IMR-90 (cell line): ENCODE measurements at regions not wholly inside any gene's neighbourhood (a gene's known extent, or its start where the extent isn't known, plus 50 kb on each side); places are given as distances from the start of the nearest gene placed in this dataset.
A peak's percentile ranks its signal among the peaks of the same experiment; 100 is the strongest.

Source experiments
- ATAC-seq: fragments of 200-7000 bp; cut with Tn5 transposase; 2 replicates; pipeline ENCODE4 v1.9.1; 2020; ENCODE audit warnings: low read depth, mild to moderate bottlenecking, moderate library complexity
- BruUV-seq: library from RNA; stranded (reverse); fragments of 400-500 nt; replicated peaks from 2 replicates; lab custom pipeline; 2021; lab: Mats Ljungman, UMichigan
- CTCF ChIA-PET: fragments of 300-600 bp; formaldehyde crosslinking; extraction: SDS; loops from one replicate; lab custom pipeline; 2021; ENCODE audit warnings: antibody characterized with exemption; lab: Yijun Ruan, JAX
- POLR2A ChIA-PET: fragments of 300-600 bp; sonication (Branson Sonifier 250); formaldehyde crosslinking; loops from one replicate; lab custom pipeline; 2022; ENCODE audit warnings: antibody characterized with exemption; ENCODE audit not compliant: unreplicated experiment; lab: Charles Lee
- DNase-seq: peaks from one replicate; pipeline ENCODE4 v3.0.0; 2013
- H2AFZ ChIP-seq: replicated peaks from 2 replicates; pipeline ENCODE3; 2013; ENCODE audit warnings: low read length, mild to moderate bottlenecking; ENCODE audit not compliant: poor library complexity
- H2AK5ac ChIP-seq: 2 replicates; pipeline ENCODE4 v1.6.1; 2013; ENCODE audit warnings: low read depth, low read length, inconsistent platforms
- H2AK9ac ChIP-seq: replicated peaks from 2 replicates; pipeline ENCODE3; 2013; ENCODE audit warnings: mild to moderate bottlenecking, low read depth, low read length, moderate library complexity; ENCODE audit not compliant: poor library complexity
- H2BK120ac ChIP-seq: 2 replicates; pipeline ENCODE4 v1.6.1; 2013; ENCODE audit warnings: low read depth, low read length, inconsistent platforms
- H2BK15ac ChIP-seq: 3 replicates; pipeline ENCODE4 v1.6.1; 2013; ENCODE audit warnings: low read depth, low read length, inconsistent platforms
- H2BK20ac ChIP-seq: 2 replicates; pipeline ENCODE4 v1.6.1; 2013; ENCODE audit warnings: low read depth, mild to moderate bottlenecking, inconsistent platforms, low read length, moderate library complexity
- H2BK5ac ChIP-seq: 2 replicates; pipeline ENCODE4 v1.6.1; 2013; ENCODE audit warnings: mild to moderate bottlenecking, low read depth, low read length, inconsistent platforms; ENCODE audit not compliant: poor library complexity, severe bottlenecking
- H3K14ac ChIP-seq: replicated peaks from 2 replicates; pipeline ENCODE4 v1.6.1; 2013; ENCODE audit warnings: low read depth, low read length, inconsistent platforms
- H3K18ac ChIP-seq: 2 replicates; pipeline ENCODE4 v1.6.1; 2013; ENCODE audit warnings: low read depth, low read length, control low read depth
- H3K23ac ChIP-seq: 2 replicates; pipeline ENCODE4 v1.6.1; 2013; ENCODE audit warnings: low read depth, low read length, inconsistent platforms
- H3K27ac ChIP-seq: 2 replicates; pipeline ENCODE4 v1.5.1; 2013; ENCODE audit warnings: mild to moderate bottlenecking, control low read depth, low read length; ENCODE audit not compliant: insufficient read depth
- H3K27me3 ChIP-seq: 2 replicates; pipeline ENCODE4 v1.6.1; 2013; ENCODE audit warnings: low read length; ENCODE audit not compliant: control insufficient read depth, insufficient read depth
- H3K36me3 ChIP-seq: 2 replicates; pipeline ENCODE4 v1.6.1; 2013; ENCODE audit warnings: low read length, mixed read lengths; ENCODE audit not compliant: control insufficient read depth, insufficient read depth
- H3K4ac ChIP-seq: 2 replicates; pipeline ENCODE4 v1.6.1; 2013; ENCODE audit warnings: low read depth, low read length, inconsistent platforms
- H3K4me1 ChIP-seq: 2 replicates; pipeline ENCODE4 v1.6.1; 2013; ENCODE audit warnings: low read length, mixed read lengths; ENCODE audit not compliant: control insufficient read depth, insufficient read depth
- H3K4me2 ChIP-seq: 2 replicates; pipeline ENCODE4 v1.6.1; 2013; ENCODE audit warnings: low read depth, mild to moderate bottlenecking, control low read depth, low read length, moderate library complexity
- H3K4me3 ChIP-seq: 2 replicates; pipeline ENCODE4 v1.5.1; 2013; ENCODE audit warnings: low read depth, mild to moderate bottlenecking, control low read depth, low read length, moderate library complexity; ENCODE audit not compliant: insufficient read depth
- H3K56ac ChIP-seq: 2 replicates; pipeline ENCODE4 v1.6.1; 2013; ENCODE audit warnings: low read length, inconsistent platforms; ENCODE audit not compliant: insufficient read depth; ENCODE audit errors: extremely low read depth
- H3K79me1 ChIP-seq, 2 experiments: 2 replicates each; pipeline ENCODE4 v1.6.1; 2013; ENCODE audit warnings: low read length in 2 of 2, inconsistent platforms in 1 of 2, low read depth in 1 of 2
- H3K9ac ChIP-seq: 2 replicates; pipeline ENCODE4 v1.6.1; 2013; ENCODE audit warnings: low read depth, low read length, control low read depth
- H3K9me1 ChIP-seq: 2 replicates; pipeline ENCODE4 v1.6.1; 2013; ENCODE audit warnings: low read length, inconsistent platforms; ENCODE audit not compliant: insufficient read depth
- H3K9me3 ChIP-seq: 2 replicates; pipeline ENCODE4 v1.6.1; 2013; ENCODE audit warnings: low read length; ENCODE audit not compliant: control insufficient read depth, insufficient read depth
- H4K20me1 ChIP-seq: 2 replicates; pipeline ENCODE4 v1.6.1; 2013; ENCODE audit warnings: low read length, inconsistent platforms; ENCODE audit not compliant: insufficient read depth
- H4K5ac ChIP-seq: 2 replicates; pipeline ENCODE4 v1.6.1; 2013; ENCODE audit warnings: mild to moderate bottlenecking, low read depth, low read length, control low read depth
- H4K8ac ChIP-seq, 2 experiments: 2 replicates each; pipeline ENCODE4 v1.6.1; 2013; ENCODE audit warnings: low read depth in 2 of 2, low read length in 2 of 2, control low read depth in 1 of 2, inconsistent platforms in 1 of 2
- H4K91ac ChIP-seq: 2 replicates; pipeline ENCODE4 v1.6.1; 2013; ENCODE audit warnings: low read depth, low read length, inconsistent platforms; ENCODE audit not compliant: insufficient read depth
- BHLHE40 ChIP-seq: fragments of 150-350 bp; IDR thresholded peaks from 2 replicates; pipeline ENCODE4 v1.6.1; 2016; ENCODE audit warnings: mild to moderate bottlenecking, low read depth, low read length
- CEBPB ChIP-seq: IDR thresholded peaks from 2 replicates; pipeline ENCODE4 v1.6.1; 2012; ENCODE audit warnings: low read depth, low read length, improper control_type of control experiment
- CHD1 ChIP-seq: IDR thresholded peaks from 2 replicates; pipeline ENCODE4 v1.6.1; 2012; ENCODE audit warnings: low read depth, low read length, improper control_type of control experiment
- CTCF ChIP-seq: conservative IDR thresholded peaks from 2 replicates; pipeline ENCODE4 v1.5.1; 2012; ENCODE audit warnings: mild to moderate bottlenecking, low read depth, low read length, improper control_type of control experiment
- ELK1 ChIP-seq: fragments of 150-350 bp; IDR thresholded peaks from 2 replicates; pipeline ENCODE4 v1.6.1; 2016; ENCODE audit warnings: low read depth, mild to moderate bottlenecking, low read length, moderate library complexity, borderline replicate concordance
- FOS ChIP-seq: fragments of 150-350 bp; IDR thresholded peaks from 2 replicates; pipeline ENCODE4 v1.6.1; 2016; ENCODE audit warnings: low read depth, low read length
- MAFK ChIP-seq: IDR thresholded peaks from 2 replicates; pipeline ENCODE4 v1.6.1; 2012; ENCODE audit warnings: low read depth, low read length, improper control_type of control experiment
- MAZ ChIP-seq: IDR thresholded peaks from 2 replicates; pipeline ENCODE4 v1.6.1; 2012; ENCODE audit warnings: low read depth, mild to moderate bottlenecking, low read length, improper control_type of control experiment, moderate library complexity, borderline replicate concordance
- MXI1 ChIP-seq: IDR thresholded peaks from 2 replicates; pipeline ENCODE4 v1.6.1; 2012; ENCODE audit warnings: low read depth, mild to moderate bottlenecking, low read length, moderate library complexity, borderline replicate concordance
- NFE2L2 ChIP-seq: fragments of 150-350 bp; IDR thresholded peaks from 2 replicates; pipeline ENCODE4 v1.6.1; 2016; ENCODE audit warnings: low read depth, mild to moderate bottlenecking, low read length
- POLR2A ChIP-seq: IDR thresholded peaks from 2 replicates; pipeline ENCODE4 v1.6.1; 2012; ENCODE audit warnings: mild to moderate bottlenecking, low read depth, low read length
- RAD21 ChIP-seq: IDR thresholded peaks from 2 replicates; pipeline ENCODE4 v1.6.1; 2012; ENCODE audit warnings: low read length, improper control_type of control experiment
- RCOR1 ChIP-seq: IDR thresholded peaks from 2 replicates; pipeline ENCODE4 v1.6.1; 2012; ENCODE audit warnings: mild to moderate bottlenecking, low read length, improper control_type of control experiment; ENCODE audit not compliant: insufficient replicate concordance
- RFX5 ChIP-seq: IDR thresholded peaks from 2 replicates; pipeline ENCODE4 v1.8.0; 2012; ENCODE audit warnings: low read depth, mild to moderate bottlenecking, low read length, moderate library complexity
- SMC3 ChIP-seq: fragments of 150-350 bp; IDR thresholded peaks from 2 replicates; pipeline ENCODE4 v1.6.1; 2016; ENCODE audit warnings: low read depth, mild to moderate bottlenecking, antibody characterized with exemption, low read length, moderate library complexity
- USF2 ChIP-seq: fragments of 150-350 bp; IDR thresholded peaks from 2 replicates; pipeline ENCODE4 v1.6.1; 2017; ENCODE audit warnings: mild to moderate bottlenecking, antibody characterized with exemption, low read length, low read depth
- WGBS, 2 experiments: methylation state at CpG; one replicate each; pipeline versions ENCODE4 v1.1.5 to v1.1.7; 2013; ENCODE audit warnings: missing lambda C conversion rate in 2 of 2; ENCODE audit not compliant: insufficient read length in 1 of 2; ENCODE audit errors: extremely low coverage in 2 of 2; 5-methylcytosine and 5-hydroxymethylcytosine counted together
- dilution Hi-C: fragments of 300-500 bp; cut with HindIII; formaldehyde crosslinking; loops from one replicate; pipeline ENCODE4 v1.14.3; 2018; ENCODE audit warnings: low sequenced_read_pairs; ENCODE audit not compliant: unreplicated experiment
- in situ Hi-C: fragments of 300-500 bp; cut with MboI; formaldehyde crosslinking; loops from 3 replicates; pipeline ENCODE4 v1.14.3; 2019; ENCODE audit warnings: low sequenced_read_pairs, inconsistent platforms, mixed read lengths
- intact Hi-C: fragments of 100-400 bp; cut with micrococcal nuclease; formaldehyde crosslinking; loops from 2 replicates; pipeline ENCODE4 v1.10.0; 2022

- H4K8ac ChIP-seq, result no peak overlapping the region
- 0 out of 2 replicates have a peak overlapping the region, but pooled peaks have one; percentile 32 for H2BK20ac ChIP-seq
- ChIA-PET CTCF (interaction anchor here (0.6 kb wide), 1 partner anchor 425 kb away, joined by 3 read pairs; no protein-coding TSS in a partner anchor), POLR2A (no interaction called here)
- intact Hi-C loops, result no loop called here
- ATAC-seq (no peak), DNase-seq (no peak)
- in situ Hi-C loops, result no loop called here
- no peaks in the 10 kb centered on the region for H3K79me1 ChIP-seq
- H3K27ac ChIP-seq, result no peak overlapping the region
- no peaks in the 10 kb centered on the region for H3K4me1 ChIP-seq
- H3K56ac ChIP-seq, result no peak overlapping the region
- no peak overlapping the region for H2AK5ac ChIP-seq
- H4K91ac ChIP-seq, result no peak overlapping the region
- H3K9me1 ChIP-seq, result no peaks in the 10 kb centered on the region
- TF ChIP-seq RCOR1 (no peak), CTCF (no peak), MXI1 (no peak), RAD21 (no peak), CEBPB (no peak), BHLHE40 (no peak), CHD1 (no peak), FOS (no peak), RFX5 (no peak), SMC3 (no peak), MAZ (no peak), MAFK (no peak), POLR2A (no peak), USF2 (no peak), ELK1 (no peak), NFE2L2 (no peak)
- no peak overlapping the region for H3K18ac ChIP-seq
- H3K23ac ChIP-seq, result no peak overlapping the region
- no peak overlapping the region for H3K4me2 ChIP-seq
- H3K9me3 ChIP-seq, result no peaks in the 10 kb centered on the region
- H3K4ac ChIP-seq, result no peak overlapping the region
- no peak overlapping the region for H2AFZ ChIP-seq
- H3K14ac ChIP-seq, result no peak overlapping the region
- dilution Hi-C loops, result no loop called here
- no CpG with 5 or more reads among the region's 1 CpG for WGBS, 2 experiments
- H2BK15ac ChIP-seq, result no peak overlapping the region
- no peak overlapping the region for H3K9ac ChIP-seq
- H3K36me3 ChIP-seq, result no peaks in the 10 kb centered on the region
- peaks cover 4% of the 10 kb centered on the region for H3K27me3 ChIP-seq
- no TSS peak for BruUV-seq
- no peak overlapping the region for H2BK5ac ChIP-seq
- no peaks in the 10 kb centered on the region for H4K20me1 ChIP-seq
- H3K4me3 ChIP-seq, result no peak overlapping the region
- H2AK9ac ChIP-seq, result no peak overlapping the region
- H2BK120ac ChIP-seq, result no peak overlapping the region
- H4K5ac ChIP-seq, result no peak overlapping the region
Observed at GRCh38 chr4:108263057-108263456, 94.3 kb upstream of the LEF1 start.
